CD4-positive, alpha-beta T cell (primary cell): ENCODE measurements at regions not wholly inside any gene's neighbourhood (a gene's known extent, or its start where the extent isn't known, plus 50 kb on each side); places are given as distances from the start of the nearest gene placed in this dataset.

ENCODE experiments used
- ATAC-seq: fragments of 200-7000 bp; cut with Tn5 transposase; one replicate; pipeline ENCODE4 v1.10.0; 2022; ENCODE audit warnings: mild to moderate bottlenecking; ENCODE audit not compliant: poor library complexity
- CTCF ChIA-PET: fragments of 350-600 bp; sonication (Branson Sonifier 250); formaldehyde crosslinking; loops from one replicate; lab custom pipeline; 2021; ENCODE audit warnings: antibody characterized with exemption, inconsistent platforms; lab: Charles Lee
- POLR2A ChIA-PET: fragments of 350-600 bp; sonication (Branson Sonifier 250); formaldehyde crosslinking; loops from one replicate; lab custom pipeline; 2021; ENCODE audit warnings: antibody characterized with exemption, inconsistent platforms; lab: Charles Lee
- DNase-seq, 14 experiments: peaks; one replicate each; pipeline ENCODE4 v3.0.0-alpha.2; 2013 to 2020; ENCODE audit warnings: mixed read lengths in 2 of 14
- H3K27ac ChIP-seq, 2 donors: one replicate each; pipeline versions ENCODE4 v1.5.1 to v1.7.0; 2013; ENCODE audit warnings: low read length in 2 of 2, low read depth in 1 of 2, mild to moderate bottlenecking in 1 of 2
- H3K27me3 ChIP-seq, 2 experiments: 1 replicate in 1 of 2; 2 replicates in 1 of 2; pipeline versions ENCODE4 v1.6.1 to v1.7.0; 2013; ENCODE audit warnings: low read length in 2 of 2, control low read depth in 1 of 2, mild to moderate bottlenecking in 1 of 2, moderate library complexity in 1 of 2; ENCODE audit not compliant: insufficient read depth in 2 of 2, control insufficient read depth in 1 of 2
- H3K36me3 ChIP-seq: one replicate; pipeline ENCODE4 v1.6.1; 2013; ENCODE audit warnings: low read length, control low read depth; ENCODE audit not compliant: insufficient read depth
- H3K4me1 ChIP-seq: one replicate; pipeline ENCODE4 v1.6.1; 2013; ENCODE audit warnings: low read length, control low read depth; ENCODE audit not compliant: insufficient read depth
- H3K4me3 ChIP-seq: one replicate; pipeline ENCODE4 v1.5.1; 2013; ENCODE audit warnings: mild to moderate bottlenecking, low read length, moderate library complexity
- H3K9me3 ChIP-seq, 2 experiments: 1 replicate in 1 of 2; 2 replicates in 1 of 2; pipeline versions ENCODE4 v1.6.1 to v1.7.0; 2013; ENCODE audit warnings: low read length in 2 of 2, mild to moderate bottlenecking in 2 of 2, control low read depth in 1 of 2, moderate library complexity in 1 of 2; ENCODE audit not compliant: control insufficient read depth in 1 of 2, insufficient read depth in 1 of 2
- H3K27ac Mint-ChIP-seq: one replicate; pipeline ENCODE4 v1.8.0; 2020; ENCODE audit warnings: mixed read lengths
- H3K27me3 Mint-ChIP-seq: one replicate; pipeline ENCODE4 v1.8.0; 2021; ENCODE audit warnings: mixed read lengths
- H3K36me3 Mint-ChIP-seq: one replicate; pipeline ENCODE4 v1.8.0; 2021; ENCODE audit warnings: low read depth, mixed read lengths
- H3K4me1 Mint-ChIP-seq: one replicate; pipeline ENCODE4 v1.8.0; 2021; ENCODE audit warnings: low read depth, mixed read lengths
- H3K4me3 Mint-ChIP-seq: one replicate; pipeline ENCODE4 v1.8.0; 2020; ENCODE audit warnings: mild to moderate bottlenecking, mixed read lengths
- H3K9me3 Mint-ChIP-seq: one replicate; pipeline ENCODE4 v1.8.0; 2020; ENCODE audit warnings: mixed read lengths
- intact Hi-C, 2 experiments: fragments of 100-400 bp; cut with DNase I in 1 of 2; cut with micrococcal nuclease in 1 of 2; formaldehyde crosslinking; loops; one replicate each; pipeline versions ENCODE4 v1.15.1 to v1.9.0; 2023 to 2025; cut with DNase I, micrococcal nuclease
- TF ChIP-seq, protein P1 (sequence below): fragments of 200-600 bp; IDR thresholded peaks from one replicate; pipeline ENCODE4 v1.8.0; 2022; ENCODE audit warnings: antibody characterized with exemption, mild to moderate bottlenecking

- Histone ChIP-seq H3K36me3 (no peaks in the 10 kb centered on the region), H3K4me3 (no peak overlapping the region), H3K9me3 (peaks cover 0 to 8% of the 10 kb centered on the region in 2 experiments), H3K27ac (no peak overlapping the region), H3K4me1 (no peaks in the 10 kb centered on the region), H3K27me3 (no peaks in the 10 kb centered on the region)
- Mint-ChIP-seq H3K27me3 (no peaks in the 10 kb centered on the region), H3K36me3 (no peaks in the 10 kb centered on the region), H3K27ac (no peak overlapping the region), H3K4me1 (no peaks in the 10 kb centered on the region), H3K9me3 (peaks cover 6% of the 10 kb centered on the region), H3K4me3 (no peak overlapping the region)
- intact Hi-C loops, result no loop called here
- ATAC-seq (no peak), DNase-seq (no peak)
- CTCF ChIA-PET, result no interaction called here
- TF ChIP-seq, protein P1, sequence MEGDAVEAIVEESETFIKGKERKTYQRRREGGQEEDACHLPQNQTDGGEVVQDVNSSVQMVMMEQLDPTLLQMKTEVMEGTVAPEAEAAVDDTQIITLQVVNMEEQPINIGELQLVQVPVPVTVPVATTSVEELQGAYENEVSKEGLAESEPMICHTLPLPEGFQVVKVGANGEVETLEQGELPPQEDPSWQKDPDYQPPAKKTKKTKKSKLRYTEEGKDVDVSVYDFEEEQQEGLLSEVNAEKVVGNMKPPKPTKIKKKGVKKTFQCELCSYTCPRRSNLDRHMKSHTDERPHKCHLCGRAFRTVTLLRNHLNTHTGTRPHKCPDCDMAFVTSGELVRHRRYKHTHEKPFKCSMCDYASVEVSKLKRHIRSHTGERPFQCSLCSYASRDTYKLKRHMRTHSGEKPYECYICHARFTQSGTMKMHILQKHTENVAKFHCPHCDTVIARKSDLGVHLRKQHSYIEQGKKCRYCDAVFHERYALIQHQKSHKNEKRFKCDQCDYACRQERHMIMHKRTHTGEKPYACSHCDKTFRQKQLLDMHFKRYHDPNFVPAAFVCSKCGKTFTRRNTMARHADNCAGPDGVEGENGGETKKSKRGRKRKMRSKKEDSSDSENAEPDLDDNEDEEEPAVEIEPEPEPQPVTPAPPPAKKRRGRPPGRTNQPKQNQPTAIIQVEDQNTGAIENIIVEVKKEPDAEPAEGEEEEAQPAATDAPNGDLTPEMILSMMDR, result no peak
- POLR2A ChIA-PET, result no interaction called here
Measured at GRCh38 chr10:36669615-36670352, 455.6 kb upstream of the ANKRD30A start.

- Histone ChIP-seq H3K4me1 (no peaks in the 10 kb centered on the region), H3K36me3 (no peaks in the 10 kb centered on the region), H3K9me3 (peaks cover 0 to 8% of the 10 kb centered on the region in 2 experiments), H3K4me3 (no peak overlapping the region), H3K27ac (no peak overlapping the region), H3K27me3 (no peaks in the 10 kb centered on the region)
- TF ChIP-seq, protein P1, result no peak
- ChIA-PET CTCF (no interaction called here), POLR2A (no interaction called here)
- Mint-ChIP-seq H3K9me3 (peaks cover 4% of the 10 kb centered on the region), H3K27ac (no peak overlapping the region), H3K27me3 (no peaks in the 10 kb centered on the region), H3K4me1 (no peaks in the 10 kb centered on the region), H3K4me3 (no peak overlapping the region), H3K36me3 (no peaks in the 10 kb centered on the region)
- ATAC-seq (no peak), DNase-seq (no peak)
- intact Hi-C loops, result no loop called here
Measured at GRCh38 chr10:36666451-36666850, 458.9 kb upstream of the ANKRD30A start.

GRCh38 chr10:36662571-36662970 is 462.8 kb upstream of the ANKRD30A start:
- H3K4me1 ChIP-seq, result no peaks in the 10 kb centered on the region
- Mint-ChIP-seq H3K36me3 (no peaks in the 10 kb centered on the region), H3K27ac (no peak overlapping the region), H3K4me1 (no peaks in the 10 kb centered on the region), H3K27me3 (no peaks in the 10 kb centered on the region), H3K4me3 (no peak overlapping the region), H3K9me3 (peaks cover 4% of the 10 kb centered on the region)
- no peaks in the 10 kb centered on the region for H3K27me3 ChIP-seq
- TF ChIP-seq, protein P1, result no peak
- intact Hi-C loops, result no loop called here
- no peak overlapping the region for H3K4me3 ChIP-seq
- no peak for ATAC-seq
- ChIA-PET POLR2A (no interaction called here), CTCF (no interaction called here)
- DNase-seq, result no peak
- peaks cover 0 to 23% of the 10 kb centered on the region in 2 experiments for H3K9me3 ChIP-seq
- H3K27ac ChIP-seq, result no peak overlapping the region
- H3K36me3 ChIP-seq, result no peaks in the 10 kb centered on the region
